GM20000 (cell line): ENCODE measurements at regions not wholly inside any gene's neighbourhood (a gene's known extent, or its start where the extent isn't known, plus 50 kb on each side); places are given as distances from the start of the nearest gene placed in this dataset.
A peak's percentile ranks its signal among the peaks of the same experiment; 100 is the strongest.

Experiments used
- DNase-seq: peaks from one replicate; pipeline ENCODE4 v3.0.0; 2012; ENCODE audit warnings: low spot score
- TF ChIP-seq, protein P1 (sequence below): IDR thresholded peaks from 2 replicates; pipeline ENCODE4 v1.5.1; 2012; ENCODE audit warnings: mild to moderate bottlenecking, control low read depth; ENCODE audit errors: extremely low read depth, missing control alignments

DNA sequence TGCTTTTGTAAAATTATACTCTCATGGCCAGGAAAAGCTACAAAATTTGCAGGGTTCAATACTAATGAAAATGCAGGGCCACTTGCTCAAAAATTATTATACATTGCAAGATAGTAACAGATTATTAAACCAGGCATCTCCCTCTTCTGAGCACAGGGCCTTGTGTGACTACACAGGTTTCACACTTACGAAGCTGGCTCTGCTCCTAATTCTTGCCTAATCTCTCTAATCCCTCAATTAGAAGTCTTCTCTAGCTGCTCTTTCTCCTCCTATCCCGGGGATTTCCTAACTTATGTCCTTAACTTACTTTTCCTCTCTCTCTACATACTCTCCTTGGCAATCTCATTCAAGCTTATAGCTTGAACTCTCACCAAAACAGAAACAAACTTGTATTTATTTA lies 168.3 kb downstream of the AREG start:
- TF ChIP-seq, protein P1, sequence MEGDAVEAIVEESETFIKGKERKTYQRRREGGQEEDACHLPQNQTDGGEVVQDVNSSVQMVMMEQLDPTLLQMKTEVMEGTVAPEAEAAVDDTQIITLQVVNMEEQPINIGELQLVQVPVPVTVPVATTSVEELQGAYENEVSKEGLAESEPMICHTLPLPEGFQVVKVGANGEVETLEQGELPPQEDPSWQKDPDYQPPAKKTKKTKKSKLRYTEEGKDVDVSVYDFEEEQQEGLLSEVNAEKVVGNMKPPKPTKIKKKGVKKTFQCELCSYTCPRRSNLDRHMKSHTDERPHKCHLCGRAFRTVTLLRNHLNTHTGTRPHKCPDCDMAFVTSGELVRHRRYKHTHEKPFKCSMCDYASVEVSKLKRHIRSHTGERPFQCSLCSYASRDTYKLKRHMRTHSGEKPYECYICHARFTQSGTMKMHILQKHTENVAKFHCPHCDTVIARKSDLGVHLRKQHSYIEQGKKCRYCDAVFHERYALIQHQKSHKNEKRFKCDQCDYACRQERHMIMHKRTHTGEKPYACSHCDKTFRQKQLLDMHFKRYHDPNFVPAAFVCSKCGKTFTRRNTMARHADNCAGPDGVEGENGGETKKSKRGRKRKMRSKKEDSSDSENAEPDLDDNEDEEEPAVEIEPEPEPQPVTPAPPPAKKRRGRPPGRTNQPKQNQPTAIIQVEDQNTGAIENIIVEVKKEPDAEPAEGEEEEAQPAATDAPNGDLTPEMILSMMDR = no peak
- no peak for DNase-seq

DNA sequence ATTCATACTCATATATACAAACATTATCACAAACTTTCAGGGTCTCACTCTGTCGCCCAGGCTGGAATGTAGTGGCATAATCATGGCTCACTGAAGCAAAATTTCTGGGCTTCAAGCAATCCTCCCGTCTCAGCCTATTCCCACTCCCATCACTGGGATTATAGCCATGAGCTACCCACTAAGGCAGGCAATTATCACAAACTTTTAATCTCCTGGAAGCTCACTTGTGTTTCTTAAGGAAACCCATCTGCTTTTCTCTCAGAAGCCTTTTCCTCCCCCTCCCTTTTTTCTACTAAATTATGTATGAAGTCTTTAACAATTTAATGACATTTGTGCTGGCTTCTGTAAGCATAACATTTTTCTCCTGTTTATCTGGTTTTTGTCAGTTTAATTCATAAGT lies 170.5 kb downstream of the AREG start:
- TF ChIP-seq, protein P1 = no peak
- no peak for DNase-seq

DNA sequence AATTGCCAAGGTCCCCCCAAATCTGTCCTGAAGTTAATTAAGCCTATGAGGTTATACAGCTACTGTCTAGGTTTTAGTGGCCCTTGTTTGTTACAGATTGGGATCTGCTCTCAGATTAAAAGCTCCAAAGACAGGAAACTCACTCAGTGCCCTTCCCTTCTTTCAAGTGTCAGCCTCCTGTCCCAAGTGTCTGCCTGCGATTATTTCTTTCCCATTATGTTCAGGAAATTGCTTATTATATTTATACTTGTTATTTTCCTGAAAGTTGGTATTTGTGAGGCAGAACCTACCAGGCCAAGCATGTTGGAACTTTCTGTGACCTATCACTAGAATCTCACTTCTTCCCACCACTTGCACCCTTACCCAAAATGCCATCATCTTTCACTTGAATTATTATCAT lies 173.2 kb downstream of the AREG start:
- no peak for DNase-seq
- TF ChIP-seq, protein P1 = no peak

DNA sequence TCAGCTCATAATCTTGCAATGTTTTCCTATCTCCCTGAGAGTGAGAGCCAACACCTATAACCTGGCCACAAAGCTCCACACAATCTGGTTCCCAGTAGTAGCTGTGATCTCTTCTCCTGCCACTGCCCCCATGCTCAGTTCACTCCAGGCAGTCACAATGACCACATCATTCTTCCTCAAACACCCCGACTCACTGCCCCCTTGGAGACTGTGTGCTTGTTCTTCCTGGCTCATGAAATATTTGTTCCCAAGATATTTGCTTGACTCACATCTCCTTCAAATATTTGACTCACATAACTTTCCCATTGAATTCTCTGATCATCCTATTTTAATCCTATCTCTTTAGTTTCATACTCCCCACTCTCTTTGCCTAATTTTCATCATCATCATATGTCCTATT lies 173.7 kb downstream of the AREG start:
- DNase-seq = no peak

DNA sequence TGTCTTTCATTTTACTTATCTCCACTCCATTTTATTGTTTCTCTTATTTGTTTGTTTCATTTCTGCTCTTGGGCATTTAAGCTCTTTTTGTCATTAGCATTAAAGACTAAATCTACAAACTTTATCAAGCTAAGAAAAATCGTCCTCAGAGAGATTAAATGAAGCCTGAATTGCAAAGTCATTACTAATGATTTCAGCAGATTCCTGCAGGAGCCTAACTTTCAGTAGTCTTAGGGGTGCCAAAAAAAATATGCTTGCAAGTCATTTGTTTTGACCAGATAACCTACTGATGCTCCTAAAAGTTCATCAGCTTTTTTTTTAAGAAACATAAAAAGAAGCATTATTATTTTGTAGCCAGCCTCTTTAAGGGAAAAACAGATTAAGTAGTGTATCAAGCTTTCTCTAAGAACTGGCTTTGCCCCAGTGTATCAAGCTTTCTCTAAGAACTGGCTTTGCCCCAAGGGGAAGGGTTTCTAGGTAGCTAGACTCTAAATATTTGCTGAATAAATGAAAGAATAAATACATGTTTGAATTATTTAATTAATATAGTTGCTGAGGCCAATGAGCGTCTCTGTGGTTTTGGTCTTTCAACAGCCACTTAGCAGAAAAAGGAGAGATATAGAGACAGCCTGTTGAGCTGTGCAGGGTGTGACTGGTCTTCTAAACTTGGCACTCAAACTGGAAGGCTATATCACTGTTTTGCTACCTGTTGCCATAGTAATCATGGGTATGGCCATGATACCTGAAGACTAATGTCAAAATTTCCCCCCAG lies 174.2 kb downstream of the BTC start:
- DNase-seq = no peak
- TF ChIP-seq, protein P1 = no peak

More for the DNA sequence above, 173.7 kb downstream of the AREG start:
- TF ChIP-seq, protein P1 = no peak

DNA sequence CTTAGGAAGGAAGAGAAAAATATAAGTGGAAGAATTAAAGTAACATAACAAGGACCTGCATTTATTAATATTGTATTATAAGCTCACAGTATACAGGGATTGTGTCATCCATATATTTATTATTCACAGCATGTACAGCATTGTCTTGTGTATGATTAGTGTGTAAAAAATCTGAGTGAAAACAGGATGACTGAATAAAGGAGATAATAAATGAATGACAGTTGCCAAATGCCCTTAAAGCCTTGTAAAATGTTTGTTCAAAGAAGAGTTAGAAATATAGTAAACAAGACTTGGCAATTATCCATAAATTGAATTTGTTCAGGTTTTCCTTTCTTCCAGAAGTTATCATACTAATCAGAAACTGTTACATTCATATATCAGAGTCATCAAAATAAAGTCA lies 172.7 kb downstream of the BTC start:
- TF ChIP-seq, protein P1 = no peak
- DNase-seq = no peak

DNA sequence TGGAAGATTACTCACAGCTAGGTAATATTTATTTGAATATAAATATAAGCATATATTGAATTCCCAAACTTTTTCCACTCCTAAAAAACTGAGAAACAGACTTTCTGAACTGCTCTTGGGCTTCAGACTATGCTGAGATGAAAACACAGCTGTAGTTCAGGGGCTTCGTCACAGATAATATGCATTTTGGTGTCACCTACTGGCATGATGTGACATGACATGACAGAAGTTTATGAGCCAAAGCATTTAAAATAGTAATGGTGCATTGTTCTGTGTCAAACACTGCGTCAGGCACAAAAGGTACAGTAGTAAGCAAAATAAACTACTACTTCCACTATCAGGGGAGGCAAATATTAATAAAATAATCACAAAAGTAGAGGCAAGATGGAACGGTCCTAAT lies 171.3 kb downstream of the BTC start:
- TF ChIP-seq, protein P1 = no peak
- peak; percentile 23 for DNase-seq
